ENCODE measurements at regions not wholly inside any gene's neighbourhood (a gene's known extent, or its start where the extent isn't known, plus 50 kb on each side); places are given as distances from the start of the nearest gene placed in this dataset.

DNA sequence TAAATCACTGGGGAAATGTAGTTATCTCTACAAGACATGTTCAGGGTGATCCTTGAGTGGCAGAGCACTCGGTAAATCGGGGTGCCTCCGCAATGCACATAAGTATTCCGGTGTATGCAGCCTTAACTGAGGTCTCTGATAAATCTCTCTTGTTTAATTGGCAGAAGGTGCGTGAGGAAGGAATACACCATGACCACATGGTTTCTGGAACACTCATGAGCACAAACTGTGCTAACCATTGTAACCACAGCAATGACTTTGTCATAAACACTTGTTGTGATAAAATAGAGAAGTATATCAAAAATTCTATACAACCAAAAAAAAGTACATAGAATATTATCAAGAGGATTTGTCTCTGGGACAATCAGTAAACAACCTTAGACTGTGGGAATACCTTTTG lies 146.8 kb upstream of the DIO2 start:
- no peaks in the 10 kb centered on the region for H4K20me1 ChIP-seq (ENCODE audit: control insufficient read depth, insufficient read depth, low read depth, low read length)
- H3K9me3 ChIP-seq (ENCODE audit: control insufficient read depth, insufficient read depth, low read length) = no peaks in the 10 kb centered on the region
- no peak overlapping the region for H3K27ac ChIP-seq (ENCODE audit: low read depth, low read length)
- no peaks in the 10 kb centered on the region for H3K9me2 ChIP-seq (replicated peaks; ENCODE audit: control insufficient read depth, low read length)
- no peak for TF ChIP-seq EZH2phosphoT487 (IDR thresholded peaks at IDR 0.05; ENCODE audit: borderline replicate concordance, low read length)
- TF ChIP-seq, protein P1, sequence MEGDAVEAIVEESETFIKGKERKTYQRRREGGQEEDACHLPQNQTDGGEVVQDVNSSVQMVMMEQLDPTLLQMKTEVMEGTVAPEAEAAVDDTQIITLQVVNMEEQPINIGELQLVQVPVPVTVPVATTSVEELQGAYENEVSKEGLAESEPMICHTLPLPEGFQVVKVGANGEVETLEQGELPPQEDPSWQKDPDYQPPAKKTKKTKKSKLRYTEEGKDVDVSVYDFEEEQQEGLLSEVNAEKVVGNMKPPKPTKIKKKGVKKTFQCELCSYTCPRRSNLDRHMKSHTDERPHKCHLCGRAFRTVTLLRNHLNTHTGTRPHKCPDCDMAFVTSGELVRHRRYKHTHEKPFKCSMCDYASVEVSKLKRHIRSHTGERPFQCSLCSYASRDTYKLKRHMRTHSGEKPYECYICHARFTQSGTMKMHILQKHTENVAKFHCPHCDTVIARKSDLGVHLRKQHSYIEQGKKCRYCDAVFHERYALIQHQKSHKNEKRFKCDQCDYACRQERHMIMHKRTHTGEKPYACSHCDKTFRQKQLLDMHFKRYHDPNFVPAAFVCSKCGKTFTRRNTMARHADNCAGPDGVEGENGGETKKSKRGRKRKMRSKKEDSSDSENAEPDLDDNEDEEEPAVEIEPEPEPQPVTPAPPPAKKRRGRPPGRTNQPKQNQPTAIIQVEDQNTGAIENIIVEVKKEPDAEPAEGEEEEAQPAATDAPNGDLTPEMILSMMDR (IDR thresholded peaks at IDR 0.05; ENCODE audit: low read depth, low read length, poor library complexity, severe bottlenecking) = no peak
- H3K36me3 ChIP-seq (ENCODE audit: control insufficient read depth, low read length) = no peaks in the 10 kb centered on the region
- H3K27me3 ChIP-seq (ENCODE audit: control insufficient read depth, low read length) = no peaks in the 10 kb centered on the region
- H3F3A ChIP-seq (ENCODE audit: control insufficient read depth, insufficient read depth) = no peaks in the 10 kb centered on the region
- no peak overlapping the region for H3K4me2 ChIP-seq (ENCODE audit: low read length)
- no peaks in the 10 kb centered on the region for H3K79me2 ChIP-seq (ENCODE audit: control insufficient read depth, low read length)
- no peak overlapping the region for H3K4me3 ChIP-seq (ENCODE audit: low read length)
- no peaks in the 10 kb centered on the region for H3K4me1 ChIP-seq (ENCODE audit: control insufficient read depth, low read length)

DNA sequence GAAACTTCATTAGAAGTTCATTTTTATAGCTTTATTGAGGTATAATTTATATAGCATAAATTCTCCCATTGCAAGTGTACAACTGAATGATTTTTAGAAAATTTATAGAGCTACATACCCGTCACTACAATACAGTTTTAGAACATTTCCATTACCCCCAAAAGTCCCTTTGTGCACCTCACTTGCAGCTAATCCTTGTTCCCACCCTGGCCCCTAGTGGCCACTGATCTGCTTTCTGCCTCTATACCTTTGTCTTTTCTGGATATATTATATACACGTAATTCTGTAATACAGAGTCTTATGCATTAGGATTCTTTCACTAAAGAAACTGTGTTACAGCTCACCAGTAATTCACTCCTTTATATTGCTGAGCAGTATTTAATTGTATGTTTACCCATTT lies 145.1 kb upstream of the DIO2 start:
- Histone ChIP-seq H3K79me2 (ENCODE audit: control insufficient read depth, low read length) (no peaks in the 10 kb centered on the region), H3K4me1 (ENCODE audit: control insufficient read depth, low read length) (no peaks in the 10 kb centered on the region), H3K27me3 (ENCODE audit: control insufficient read depth, low read length) (no peaks in the 10 kb centered on the region), H3K4me2 (ENCODE audit: low read length) (no peak overlapping the region), H3F3A (ENCODE audit: control insufficient read depth, insufficient read depth) (no peaks in the 10 kb centered on the region), H3K9me2 (replicated peaks; ENCODE audit: control insufficient read depth, low read length) (no peaks in the 10 kb centered on the region), H3K36me3 (ENCODE audit: control insufficient read depth, low read length) (no peaks in the 10 kb centered on the region), H4K20me1 (ENCODE audit: control insufficient read depth, insufficient read depth, low read depth, low read length) (no peaks in the 10 kb centered on the region), H3K4me3 (ENCODE audit: low read length) (no peak overlapping the region), H3K27ac (ENCODE audit: low read depth, low read length) (no peak overlapping the region), H3K9me3 (ENCODE audit: control insufficient read depth, insufficient read depth, low read length) (no peaks in the 10 kb centered on the region)
- TF ChIP-seq, protein P1 (IDR thresholded peaks at IDR 0.05; ENCODE audit: low read depth, low read length, poor library complexity, severe bottlenecking) = peak; percentile 38
- TF ChIP-seq EZH2phosphoT487 (IDR thresholded peaks at IDR 0.05; ENCODE audit: borderline replicate concordance, low read length) = no peak

DNA sequence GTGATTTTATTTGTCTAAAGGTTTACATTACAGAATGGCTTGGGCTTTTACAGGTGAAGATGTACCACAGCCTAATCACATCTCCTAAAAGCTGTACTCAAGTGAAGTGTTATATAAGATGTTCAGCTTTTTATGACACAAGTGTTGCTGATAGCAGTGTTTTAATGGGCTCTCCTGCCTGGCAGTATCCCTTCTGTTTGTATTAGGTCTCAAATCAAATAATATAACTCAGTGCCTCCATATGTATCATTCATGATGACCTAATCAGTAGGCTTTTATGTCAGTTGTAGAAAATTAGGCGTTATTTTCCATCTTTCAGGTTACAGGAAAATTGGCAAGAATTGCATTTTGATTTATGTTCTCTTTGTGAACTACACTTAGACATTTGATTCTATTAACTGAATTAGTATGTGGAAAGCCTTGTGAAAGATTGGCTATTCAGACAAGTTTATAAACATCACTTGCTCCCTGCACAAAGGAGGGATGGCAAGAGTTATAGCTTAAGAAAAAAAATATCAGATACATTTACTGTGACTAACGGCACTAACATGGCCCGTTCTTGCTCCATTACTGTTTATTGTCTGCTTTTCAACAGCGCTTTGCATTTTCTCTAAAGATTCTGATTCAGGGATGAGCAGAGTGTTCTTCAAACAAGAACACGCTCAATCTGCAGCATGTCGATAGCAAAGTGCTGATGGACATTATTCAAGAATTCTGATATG lies 143.7 kb upstream of the DIO2 start:
- no peak for TF ChIP-seq EZH2phosphoT487 (IDR thresholded peaks at IDR 0.05; ENCODE audit: borderline replicate concordance, low read length)
- TF ChIP-seq, protein P1 (IDR thresholded peaks at IDR 0.05; ENCODE audit: low read depth, low read length, poor library complexity, severe bottlenecking) = no peak
- no peaks in the 10 kb centered on the region for H3K9me3 ChIP-seq (ENCODE audit: control insufficient read depth, insufficient read depth, low read length)

More for the DNA sequence above, 143.7 kb upstream of the DIO2 start:
- H3K4me2 ChIP-seq (ENCODE audit: low read length) = no peak overlapping the region
- H3K4me3 ChIP-seq (ENCODE audit: low read length) = no peak overlapping the region
- H3K9me2 ChIP-seq (replicated peaks; ENCODE audit: control insufficient read depth, low read length) = no peaks in the 10 kb centered on the region
- H3K4me1 ChIP-seq (ENCODE audit: control insufficient read depth, low read length) = no peaks in the 10 kb centered on the region
- H3K27ac ChIP-seq (ENCODE audit: low read depth, low read length) = no peak overlapping the region
- H3K27me3 ChIP-seq (ENCODE audit: control insufficient read depth, low read length) = no peaks in the 10 kb centered on the region
- H3K79me2 ChIP-seq (ENCODE audit: control insufficient read depth, low read length) = no peaks in the 10 kb centered on the region
- H4K20me1 ChIP-seq (ENCODE audit: control insufficient read depth, insufficient read depth, low read depth, low read length) = no peaks in the 10 kb centered on the region
- H3F3A ChIP-seq (ENCODE audit: control insufficient read depth, insufficient read depth) = no peaks in the 10 kb centered on the region
- no peaks in the 10 kb centered on the region for H3K36me3 ChIP-seq (ENCODE audit: control insufficient read depth, low read length)

Measured in DOHH2 (cell line).